Activated CD8-positive, alpha-beta memory T cell treated with anti-CD3 and anti-CD28 coated beads, Interleukin-2, amount 10 ng/mL, durations not matched to agents 7 days and 5 days (primary cell): ENCODE measurements at regions not wholly inside any gene's neighbourhood (a gene's known extent, or its start where the extent isn't known, plus 50 kb on each side); places are given as distances from the start of the nearest gene placed in this dataset.
"Not testable (repeated sequence)": the region's sequence is repeated elsewhere in the genome, so short reads cannot be mapped to it uniquely, and the experiment has no call there.

Source experiments
- ATAC-seq: fragments of 150-1000 bp; cut with Tn5 transposase; one replicate; pipeline ENCODE4 v1.10.0; 2021; ENCODE audit warnings: moderate library complexity
- CTCF ChIA-PET: fragments of 350-600 bp; sonication (Branson Sonifier 250); formaldehyde crosslinking; loops from one replicate; lab custom pipeline; 2021; ENCODE audit warnings: antibody characterized with exemption; lab: Charles Lee
- DNase-seq: peaks from one replicate; pipeline ENCODE4 v3.0.0-alpha.2; 2020
- H3K27ac Mint-ChIP-seq: one replicate; pipeline ENCODE4 v1.8.0; 2021; ENCODE audit warnings: mild to moderate bottlenecking, mixed read lengths
- H3K27me3 Mint-ChIP-seq: one replicate; pipeline ENCODE4 v1.8.0; 2021; ENCODE audit warnings: mixed read lengths
- H3K36me3 Mint-ChIP-seq: one replicate; pipeline ENCODE4 v1.8.0; 2021; ENCODE audit warnings: mild to moderate bottlenecking, mixed read lengths
- H3K4me1 Mint-ChIP-seq: one replicate; pipeline ENCODE4 v1.8.0; 2021; ENCODE audit warnings: mixed read lengths
- H3K4me3 Mint-ChIP-seq: one replicate; pipeline ENCODE4 v1.8.0; 2021; ENCODE audit warnings: mild to moderate bottlenecking, moderate library complexity, mixed read lengths
- H3K9me3 Mint-ChIP-seq: one replicate; pipeline ENCODE4 v1.8.0; 2022; ENCODE audit warnings: low read depth, mixed read lengths

- H3K27me3 Mint-ChIP-seq, H3K4me1 Mint-ChIP-seq, H3K36me3 Mint-ChIP-seq, H3K27ac Mint-ChIP-seq, CTCF ChIA-PET, H3K4me3 Mint-ChIP-seq, H3K9me3 Mint-ChIP-seq, DNase-seq: not testable (repeated sequence)
- ATAC-seq, result peak; percentile 96
Measured at GRCh38 chr1:143863901-143864520, 107.8 kb downstream of the FAM72C start.

DNA sequence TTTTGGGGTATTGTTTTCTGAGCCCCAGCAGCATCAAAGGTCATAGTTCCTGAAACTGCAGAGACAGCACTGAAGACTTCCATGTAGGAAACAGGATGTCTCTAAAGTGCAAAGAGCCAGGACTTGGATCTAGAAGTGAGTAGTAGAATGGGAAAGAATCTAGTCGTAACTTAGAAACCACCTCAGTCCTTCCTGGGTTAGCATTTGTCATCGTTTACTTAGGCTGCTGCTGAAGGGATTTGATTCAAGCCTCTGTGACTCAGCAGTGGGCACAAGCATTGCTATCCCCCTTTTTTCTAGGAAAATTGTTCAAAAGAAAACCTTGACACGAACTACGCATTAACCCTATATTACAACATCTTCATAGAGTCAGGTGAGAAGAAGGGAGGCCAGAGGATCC lies 109.1 kb downstream of the FAM72C start:
- H3K27me3 Mint-ChIP-seq, H3K36me3 Mint-ChIP-seq, H3K4me1 Mint-ChIP-seq, H3K4me3 Mint-ChIP-seq, H3K9me3 Mint-ChIP-seq, DNase-seq, H3K27ac Mint-ChIP-seq, CTCF ChIA-PET, ATAC-seq: not testable (repeated sequence)

DNA sequence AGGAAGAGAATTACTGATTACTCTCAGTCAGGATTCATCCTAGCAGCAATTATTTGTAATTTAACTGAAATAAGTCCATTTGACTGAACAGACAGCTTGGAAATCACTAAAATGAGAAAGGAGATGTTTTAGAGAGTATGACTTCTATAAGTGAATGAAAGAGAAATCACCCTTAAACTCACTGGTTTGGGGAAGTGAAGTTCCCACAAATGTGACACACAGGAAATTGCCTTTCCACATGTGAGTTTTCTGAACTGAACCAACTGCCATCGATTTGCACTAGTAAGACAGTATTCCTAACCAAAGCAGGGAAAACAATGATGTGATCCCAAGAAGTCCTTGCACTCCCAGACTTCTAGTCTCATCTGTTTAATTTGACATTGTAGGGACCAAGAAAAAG lies 110.5 kb downstream of the FAM72C start:
- CTCF ChIA-PET, H3K36me3 Mint-ChIP-seq, ATAC-seq, H3K4me1 Mint-ChIP-seq, H3K4me3 Mint-ChIP-seq, H3K9me3 Mint-ChIP-seq, H3K27ac Mint-ChIP-seq, H3K27me3 Mint-ChIP-seq, DNase-seq: not testable (repeated sequence)

DNA sequence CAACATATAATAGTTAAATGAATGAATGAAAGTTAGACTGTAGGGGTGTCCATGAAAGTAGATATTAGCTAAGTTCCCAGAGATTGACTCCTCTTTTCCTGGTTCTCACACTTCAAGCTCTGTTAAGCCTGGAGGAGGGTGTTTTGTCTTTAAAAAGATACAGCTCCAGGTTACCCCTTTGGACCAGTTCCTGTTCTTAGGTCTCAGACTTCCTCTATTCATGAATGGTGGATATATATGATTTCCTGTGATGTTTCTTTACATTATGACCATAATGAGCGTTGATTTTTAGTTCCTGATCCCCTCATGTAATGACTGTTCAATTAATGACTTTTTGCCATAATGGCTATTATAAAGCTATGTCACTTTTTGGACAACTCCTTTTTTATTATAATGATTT lies 115.9 kb downstream of the FAM72C start:
- H3K4me1 Mint-ChIP-seq, H3K4me3 Mint-ChIP-seq, ATAC-seq, H3K9me3 Mint-ChIP-seq, DNase-seq, H3K36me3 Mint-ChIP-seq, H3K27ac Mint-ChIP-seq, CTCF ChIA-PET, H3K27me3 Mint-ChIP-seq: not testable (repeated sequence)

GRCh38 chr1:143854069-143854468 lies 117.7 kb downstream of the FAM72C start:
- H3K27ac Mint-ChIP-seq, H3K4me1 Mint-ChIP-seq, CTCF ChIA-PET, H3K27me3 Mint-ChIP-seq, H3K4me3 Mint-ChIP-seq, DNase-seq, ATAC-seq, H3K36me3 Mint-ChIP-seq, H3K9me3 Mint-ChIP-seq: not testable (repeated sequence)

DNA sequence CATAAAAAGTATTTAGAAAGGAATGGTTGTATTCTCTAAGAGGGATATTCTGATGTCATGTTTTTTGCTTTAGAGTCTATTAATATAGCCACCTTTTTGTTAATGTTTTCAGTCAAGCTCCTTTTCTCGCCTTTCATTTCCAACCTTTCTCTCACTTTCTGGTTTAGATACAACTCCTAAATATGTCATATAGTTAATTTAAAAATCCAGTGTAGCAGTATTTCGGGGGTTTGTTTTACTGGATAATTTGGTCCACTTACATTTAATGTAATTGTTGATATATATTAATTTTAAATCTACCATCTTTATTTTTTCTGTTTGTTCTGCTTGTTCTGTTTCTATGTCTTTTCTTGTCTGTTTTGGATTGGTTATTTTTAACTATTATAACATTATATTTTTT lies 121.1 kb downstream of the FAM72C start:
- H3K4me3 Mint-ChIP-seq, CTCF ChIA-PET, ATAC-seq, H3K36me3 Mint-ChIP-seq, H3K9me3 Mint-ChIP-seq, H3K4me1 Mint-ChIP-seq, DNase-seq, H3K27me3 Mint-ChIP-seq, H3K27ac Mint-ChIP-seq: not testable (repeated sequence)

GRCh38 chr1:143848859-143849258 lies 122.9 kb downstream of the FAM72C start:
- H3K27me3 Mint-ChIP-seq, ATAC-seq, H3K4me1 Mint-ChIP-seq, DNase-seq, H3K9me3 Mint-ChIP-seq, H3K27ac Mint-ChIP-seq, H3K4me3 Mint-ChIP-seq, H3K36me3 Mint-ChIP-seq, CTCF ChIA-PET: not testable (repeated sequence)

DNA sequence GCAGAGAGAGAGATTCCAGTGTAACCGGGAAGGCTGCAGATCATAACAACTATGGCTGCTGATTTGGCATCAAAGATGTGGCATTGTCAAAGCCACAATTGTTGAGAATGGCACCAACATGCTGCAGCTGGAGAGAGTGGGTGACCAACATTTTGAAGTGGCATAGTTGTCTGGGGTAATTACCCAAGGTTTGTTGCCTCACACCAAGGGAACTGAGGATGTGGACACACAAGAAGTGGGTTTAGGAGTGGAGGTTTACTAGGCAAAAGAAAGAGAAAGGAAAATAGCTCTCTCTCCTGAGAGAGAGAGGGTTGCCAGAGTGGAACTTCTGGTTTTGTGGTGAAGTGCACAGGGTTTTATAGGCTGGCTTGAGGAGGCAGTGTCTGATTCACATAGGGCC lies 126.6 kb downstream of the FAM72C start:
- H3K4me3 Mint-ChIP-seq, CTCF ChIA-PET, H3K9me3 Mint-ChIP-seq, DNase-seq, H3K27me3 Mint-ChIP-seq, ATAC-seq, H3K27ac Mint-ChIP-seq, H3K4me1 Mint-ChIP-seq, H3K36me3 Mint-ChIP-seq: not testable (repeated sequence)

DNA sequence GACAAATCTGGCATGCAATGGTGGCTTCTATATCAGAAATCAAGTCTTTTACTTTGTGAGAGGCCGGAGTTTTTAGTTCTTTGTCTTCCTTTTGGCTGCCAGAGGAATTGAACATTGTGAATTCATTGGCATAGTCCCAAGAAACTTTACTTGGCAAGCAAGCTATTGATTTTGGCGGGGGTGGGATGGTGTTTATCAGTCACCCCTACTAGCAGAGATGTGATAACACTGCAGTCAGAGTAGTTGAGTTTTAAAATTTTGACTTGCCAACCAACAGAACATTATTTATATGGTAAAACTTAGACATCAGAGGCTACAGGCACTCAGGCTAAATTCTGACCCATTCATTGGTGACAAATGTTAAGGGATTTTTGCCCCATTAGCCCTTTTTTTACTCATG lies 129.7 kb downstream of the FAM72C start:
- CTCF ChIA-PET, H3K27ac Mint-ChIP-seq, ATAC-seq, H3K4me3 Mint-ChIP-seq, H3K4me1 Mint-ChIP-seq, H3K36me3 Mint-ChIP-seq, DNase-seq, H3K9me3 Mint-ChIP-seq: not testable (repeated sequence)
- peaks cover 10% of the 10 kb centered on the region for H3K27me3 Mint-ChIP-seq

- DNase-seq, H3K27ac Mint-ChIP-seq, H3K36me3 Mint-ChIP-seq, H3K4me1 Mint-ChIP-seq, H3K9me3 Mint-ChIP-seq, CTCF ChIA-PET, H3K4me3 Mint-ChIP-seq: not testable (repeated sequence)
- peak; percentile 57 for ATAC-seq
- H3K27me3 Mint-ChIP-seq, result peaks cover 10% of the 10 kb centered on the region
Measured at GRCh38 chr1:143839182-143839581, 132.6 kb downstream of the FAM72C start.

- H3K36me3 Mint-ChIP-seq, H3K4me3 Mint-ChIP-seq, CTCF ChIA-PET, H3K27ac Mint-ChIP-seq, H3K9me3 Mint-ChIP-seq, DNase-seq, ATAC-seq, H3K4me1 Mint-ChIP-seq: not testable (repeated sequence)
- peaks cover 10% of the 10 kb centered on the region for H3K27me3 Mint-ChIP-seq
Measured at GRCh38 chr1:143838598-143838929, 133.2 kb downstream of the FAM72C start.

DNA sequence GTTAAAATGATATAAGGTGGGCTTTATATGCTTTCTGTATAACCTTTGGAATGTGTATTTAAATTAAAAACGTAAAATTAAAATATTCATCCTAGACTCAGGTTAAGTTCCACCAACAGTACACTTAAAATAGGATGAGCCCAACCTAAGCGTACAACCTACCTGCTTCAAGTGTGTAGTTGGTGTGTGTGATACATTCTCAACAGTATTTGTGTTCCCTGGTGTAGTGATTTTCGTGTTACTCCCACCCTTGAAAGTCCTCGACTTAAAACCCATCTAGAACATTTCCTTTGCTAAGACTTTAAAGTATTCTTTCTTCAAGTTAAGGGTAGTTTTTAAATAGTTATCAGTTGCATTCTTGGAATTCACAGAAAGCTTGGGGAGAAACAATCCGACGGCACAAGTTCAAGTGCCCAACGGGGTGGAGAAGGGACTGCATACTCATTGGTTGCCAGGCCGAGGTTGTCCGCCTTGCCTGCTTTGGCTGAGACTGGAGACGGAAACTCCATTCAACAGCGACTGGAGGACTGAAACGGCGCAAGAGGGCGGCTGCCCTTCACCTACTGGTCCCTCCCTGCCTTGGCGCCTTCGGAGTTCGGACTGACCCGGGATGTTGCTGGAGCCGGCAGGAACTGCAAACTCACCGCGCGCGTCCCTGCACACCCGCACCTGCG lies 133.7 kb downstream of the FAM72C start:
- H3K27me3 Mint-ChIP-seq, result peaks cover 10% of the 10 kb centered on the region
- H3K36me3 Mint-ChIP-seq, DNase-seq, H3K4me3 Mint-ChIP-seq, H3K27ac Mint-ChIP-seq, H3K9me3 Mint-ChIP-seq, H3K4me1 Mint-ChIP-seq, ATAC-seq, CTCF ChIA-PET: not testable (repeated sequence)

DNA sequence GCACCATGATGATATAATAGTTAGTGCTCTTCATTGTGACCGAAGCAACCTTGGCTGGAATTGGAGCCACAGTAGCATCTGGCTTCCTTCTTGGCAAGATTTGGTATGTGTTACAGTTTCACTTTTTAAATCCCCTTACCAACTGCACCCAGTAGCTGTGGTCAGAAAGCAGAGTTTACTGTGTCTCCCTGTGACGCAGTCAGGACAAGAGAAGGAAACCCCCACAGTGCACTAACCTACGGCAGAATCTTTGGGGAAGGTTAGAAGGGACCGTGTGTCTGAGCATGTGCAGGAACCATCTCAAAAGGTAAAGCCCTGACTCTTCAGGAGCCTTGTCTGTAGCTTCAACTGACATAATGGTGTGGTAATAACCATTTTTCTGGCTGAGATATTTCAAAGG lies 138.4 kb downstream of the FAM72C start:
- DNase-seq, ATAC-seq, H3K9me3 Mint-ChIP-seq, CTCF ChIA-PET, H3K4me1 Mint-ChIP-seq, H3K4me3 Mint-ChIP-seq, H3K27ac Mint-ChIP-seq, H3K36me3 Mint-ChIP-seq, H3K27me3 Mint-ChIP-seq: not testable (repeated sequence)

DNA sequence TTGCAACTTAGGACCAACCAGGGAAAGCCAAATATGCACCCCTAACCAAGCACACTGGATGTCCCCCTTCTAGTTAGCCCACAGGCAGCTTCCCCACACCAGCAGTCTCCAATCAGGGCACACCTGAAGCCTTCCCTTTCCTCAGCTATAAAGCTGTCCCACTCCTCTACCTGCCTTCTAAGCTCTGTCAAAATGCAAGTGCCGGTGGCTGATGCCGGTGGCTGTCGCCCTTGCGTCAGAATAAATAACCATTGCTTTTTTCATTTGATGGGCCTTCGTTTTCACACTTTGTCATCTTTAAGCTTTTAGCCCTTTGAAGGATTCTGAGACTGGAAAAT lies 139.4 kb downstream of the FAM72C start:
- H3K4me3 Mint-ChIP-seq, H3K36me3 Mint-ChIP-seq, H3K27me3 Mint-ChIP-seq, H3K4me1 Mint-ChIP-seq, ATAC-seq, H3K9me3 Mint-ChIP-seq, DNase-seq, H3K27ac Mint-ChIP-seq, CTCF ChIA-PET: not testable (repeated sequence)
